Eye (tissue), 1 donor: ENCODE measurements at regions not wholly inside any gene's neighbourhood (a gene's known extent, or its start where the extent isn't known, plus 50 kb on each side); places are given as distances from the start of the nearest gene placed in this dataset.

ENCODE experiments used
- DNase-seq: peaks from one replicate; pipeline ENCODE4 v3.0.0-alpha.2; 2015

GRCh38 chr19:46911456-46911855, 50.7 kb downstream of the ARHGAP35 start:
- no peak for DNase-seq

GRCh38 chr19:46913198-46913851, 52.5 kb downstream of the ARHGAP35 start:
- DNase-seq, result no peak

- no peak for DNase-seq
These were observed 53.1 kb downstream of the ARHGAP35 start for GRCh38 chr19:46913852-46914430.

GRCh38 chr19:46915386-46915785, 54.6 kb downstream of the ARHGAP35 start:
- DNase-seq, result no peak

GRCh38 chr19:46917002-46917401, 56.2 kb downstream of the ARHGAP35 start:
- DNase-seq, result no peak

- no peak for DNase-seq
These were observed 58.5 kb downstream of the ARHGAP35 start for GRCh38 chr19:46919324-46919723.

- no peak for DNase-seq
These were observed 59.6 kb downstream of the ARHGAP35 start for GRCh38 chr19:46920362-46920761.

- DNase-seq, result no peak
These were observed 60.3 kb downstream of the ARHGAP35 start for GRCh38 chr19:46921071-46921470.

- no peak for DNase-seq
These were observed 61.7 kb downstream of the ARHGAP35 start for GRCh38 chr19:46922465-46922864.

- no peak for DNase-seq
These were observed 64.2 kb downstream of the ARHGAP35 start for GRCh38 chr19:46924874-46925547.

- DNase-seq, result no peak
These were observed 64.8 kb downstream of the ARHGAP35 start for GRCh38 chr19:46925548-46925950.

- no peak for DNase-seq
These were observed 65.6 kb downstream of the ARHGAP35 start for GRCh38 chr19:46926170-46927071.

GRCh38 chr19:46927106-46927505, 66.3 kb downstream of the ARHGAP35 start:
- DNase-seq, result no peak

GRCh38 chr19:46927893-46928292, 67.1 kb downstream of the ARHGAP35 start:
- no peak for DNase-seq

- DNase-seq, result no peak
These were observed 68.2 kb downstream of the ARHGAP35 start for GRCh38 chr19:46928951-46929350.

GRCh38 chr19:46931202-46931601, 70.4 kb downstream of the ARHGAP35 start:
- no peak for DNase-seq

GRCh38 chr19:46932346-46932745, 71.5 kb downstream of the ARHGAP35 start:
- no peak for DNase-seq

GRCh38 chr19:46935066-46935663, 74.4 kb downstream of the ARHGAP35 start:
- DNase-seq, result no peak

GRCh38 chr19:46943150-46943946, 76.3 kb upstream of the NPAS1 start:
- DNase-seq, result no peak

GRCh38 chr19:46944123-46944748, 75.4 kb upstream of the NPAS1 start:
- DNase-seq, result peak; percentile 67

- peak; percentile 94 for DNase-seq
These were observed 74.6 kb upstream of the NPAS1 start for GRCh38 chr19:46944918-46945628.
